ENCODE measurements at regions not wholly inside any gene's neighbourhood (a gene's known extent, or its start where the extent isn't known, plus 50 kb on each side); places are given as distances from the start of the nearest gene placed in this dataset.
A peak's percentile ranks its signal among the peaks of the same experiment; 100 is the strongest.

GRCh38 chr12:97177481-97177880, 270.4 kb downstream of the NEDD1 start:
- peak; percentile 21 for DNase-seq (ENCODE audit: low read depth)

- no peak for DNase-seq (ENCODE audit: low read depth)
These were observed 274.7 kb downstream of the NEDD1 start for GRCh38 chr12:97181571-97182265.

GRCh38 chr12:97182769-97183168, 275.7 kb downstream of the NEDD1 start:
- DNase-seq (ENCODE audit: low read depth) = no peak

- DNase-seq (ENCODE audit: low read depth) = no peak
These were observed 277.2 kb downstream of the NEDD1 start for GRCh38 chr12:97184127-97184773.

- DNase-seq (ENCODE audit: low read depth) = no peak
These were observed 277.0 kb upstream of the RMST start for GRCh38 chr12:97185567-97185966.

- DNase-seq (ENCODE audit: low read depth) = peak; percentile 2
These were observed 268.1 kb upstream of the RMST start for GRCh38 chr12:97194546-97194945.

GRCh38 chr12:97200181-97200580, 262.4 kb upstream of the RMST start:
- DNase-seq (ENCODE audit: low read depth) = no peak

GRCh38 chr12:97203408-97203807, 259.2 kb upstream of the RMST start:
- no peak for DNase-seq (ENCODE audit: low read depth)

- DNase-seq (ENCODE audit: low read depth) = no peak
These were observed 252.6 kb upstream of the RMST start for GRCh38 chr12:97209997-97210396.

GRCh38 chr12:97211416-97211930, 251.1 kb upstream of the RMST start:
- DNase-seq (ENCODE audit: low read depth) = no peak

GRCh38 chr12:97216848-97217247, 245.8 kb upstream of the RMST start:
- DNase-seq (ENCODE audit: low read depth) = no peak

GRCh38 chr12:97222391-97222790, 240.2 kb upstream of the RMST start:
- no peak for DNase-seq (ENCODE audit: low read depth)

GRCh38 chr12:97223419-97223818, 239.2 kb upstream of the RMST start:
- no peak for DNase-seq (ENCODE audit: low read depth)

GRCh38 chr12:97229004-97229403, 233.6 kb upstream of the RMST start:
- DNase-seq (ENCODE audit: low read depth) = no peak

- DNase-seq (ENCODE audit: low read depth) = no peak
These were observed 227.5 kb upstream of the RMST start for GRCh38 chr12:97235102-97235501.

- DNase-seq (ENCODE audit: low read depth) = no peak
These were observed 216.2 kb upstream of the RMST start for GRCh38 chr12:97246368-97246767.

- DNase-seq (ENCODE audit: low read depth) = no peak
These were observed 212.1 kb upstream of the RMST start for GRCh38 chr12:97250483-97250882.

- DNase-seq (ENCODE audit: low read depth) = no peak
These were observed 204.9 kb upstream of the RMST start for GRCh38 chr12:97257726-97258125.

GRCh38 chr12:97259098-97259497, 203.5 kb upstream of the RMST start:
- no peak for DNase-seq (ENCODE audit: low read depth)

- DNase-seq (ENCODE audit: low read depth) = no peak
These were observed 201.8 kb upstream of the RMST start for GRCh38 chr12:97260786-97261185.

GRCh38 chr12:97267166-97267565, 195.4 kb upstream of the RMST start:
- no peak for DNase-seq (ENCODE audit: low read depth)

- no peak for DNase-seq (ENCODE audit: low read depth)
These were observed 194.9 kb upstream of the RMST start for GRCh38 chr12:97267594-97268202.

- DNase-seq (ENCODE audit: low read depth) = no peak
These were observed 190.1 kb upstream of the RMST start for GRCh38 chr12:97272471-97272870.

Measured in Daoy (cell line).